ENCODE measurements at regions not wholly inside any gene's neighbourhood (a gene's known extent, or its start where the extent isn't known, plus 50 kb on each side); places are given as distances from the start of the nearest gene placed in this dataset.

GRCh38 chr6:21909321-21909720, 315.8 kb downstream of the SOX4 start:
- no peak for TF ChIP-seq POLR2AphosphoS5 (IDR thresholded peaks at IDR 0.05)
- TF ChIP-seq CTCF (IDR thresholded peaks at IDR 0.05) = no peak
- no peak for TF ChIP-seq POLR2A (IDR thresholded peaks at IDR 0.05)

Measured in breast epithelium (tissue), 3 donors.